CD4-positive, alpha-beta T cell (primary cell): ENCODE measurements at regions not wholly inside any gene's neighbourhood (a gene's known extent, or its start where the extent isn't known, plus 50 kb on each side); places are given as distances from the start of the nearest gene placed in this dataset.
A peak's percentile ranks its signal among the peaks of the same experiment; 100 is the strongest.
"Not testable (repeated sequence)": the region's sequence is repeated elsewhere in the genome, so short reads cannot be mapped to it uniquely, and the experiment has no call there.

ENCODE experiments used
- ATAC-seq: fragments of 200-7000 bp; cut with Tn5 transposase; one replicate; pipeline ENCODE4 v1.10.0; 2022; ENCODE audit warnings: mild to moderate bottlenecking; ENCODE audit not compliant: poor library complexity
- CTCF ChIA-PET: fragments of 350-600 bp; sonication (Branson Sonifier 250); formaldehyde crosslinking; loops from one replicate; lab custom pipeline; 2021; ENCODE audit warnings: antibody characterized with exemption, inconsistent platforms; lab: Charles Lee
- POLR2A ChIA-PET: fragments of 350-600 bp; sonication (Branson Sonifier 250); formaldehyde crosslinking; loops from one replicate; lab custom pipeline; 2021; ENCODE audit warnings: antibody characterized with exemption, inconsistent platforms; lab: Charles Lee
- DNase-seq, 14 experiments: peaks; one replicate each; pipeline ENCODE4 v3.0.0-alpha.2; 2013 to 2020; ENCODE audit warnings: mixed read lengths in 2 of 14
- H3K27ac ChIP-seq, 2 donors: one replicate each; pipeline versions ENCODE4 v1.5.1 to v1.7.0; 2013; ENCODE audit warnings: low read length in 2 of 2, low read depth in 1 of 2, mild to moderate bottlenecking in 1 of 2
- H3K27me3 ChIP-seq, 2 experiments: 1 replicate in 1 of 2; 2 replicates in 1 of 2; pipeline versions ENCODE4 v1.6.1 to v1.7.0; 2013; ENCODE audit warnings: low read length in 2 of 2, control low read depth in 1 of 2, mild to moderate bottlenecking in 1 of 2, moderate library complexity in 1 of 2; ENCODE audit not compliant: insufficient read depth in 2 of 2, control insufficient read depth in 1 of 2
- H3K36me3 ChIP-seq: one replicate; pipeline ENCODE4 v1.6.1; 2013; ENCODE audit warnings: low read length, control low read depth; ENCODE audit not compliant: insufficient read depth
- H3K4me1 ChIP-seq: one replicate; pipeline ENCODE4 v1.6.1; 2013; ENCODE audit warnings: low read length, control low read depth; ENCODE audit not compliant: insufficient read depth
- H3K4me3 ChIP-seq: one replicate; pipeline ENCODE4 v1.5.1; 2013; ENCODE audit warnings: mild to moderate bottlenecking, low read length, moderate library complexity
- H3K9me3 ChIP-seq, 2 experiments: 1 replicate in 1 of 2; 2 replicates in 1 of 2; pipeline versions ENCODE4 v1.6.1 to v1.7.0; 2013; ENCODE audit warnings: low read length in 2 of 2, mild to moderate bottlenecking in 2 of 2, control low read depth in 1 of 2, moderate library complexity in 1 of 2; ENCODE audit not compliant: control insufficient read depth in 1 of 2, insufficient read depth in 1 of 2
- H3K27ac Mint-ChIP-seq: one replicate; pipeline ENCODE4 v1.8.0; 2020; ENCODE audit warnings: mixed read lengths
- H3K27me3 Mint-ChIP-seq: one replicate; pipeline ENCODE4 v1.8.0; 2021; ENCODE audit warnings: mixed read lengths
- H3K36me3 Mint-ChIP-seq: one replicate; pipeline ENCODE4 v1.8.0; 2021; ENCODE audit warnings: low read depth, mixed read lengths
- H3K4me1 Mint-ChIP-seq: one replicate; pipeline ENCODE4 v1.8.0; 2021; ENCODE audit warnings: low read depth, mixed read lengths
- H3K4me3 Mint-ChIP-seq: one replicate; pipeline ENCODE4 v1.8.0; 2020; ENCODE audit warnings: mild to moderate bottlenecking, mixed read lengths
- H3K9me3 Mint-ChIP-seq: one replicate; pipeline ENCODE4 v1.8.0; 2020; ENCODE audit warnings: mixed read lengths
- intact Hi-C, 2 experiments: fragments of 100-400 bp; cut with DNase I in 1 of 2; cut with micrococcal nuclease in 1 of 2; formaldehyde crosslinking; loops; one replicate each; pipeline versions ENCODE4 v1.15.1 to v1.9.0; 2023 to 2025; cut with DNase I, micrococcal nuclease
- TF ChIP-seq, protein P1 (sequence below): fragments of 200-600 bp; IDR thresholded peaks from one replicate; pipeline ENCODE4 v1.8.0; 2022; ENCODE audit warnings: antibody characterized with exemption, mild to moderate bottlenecking

DNA sequence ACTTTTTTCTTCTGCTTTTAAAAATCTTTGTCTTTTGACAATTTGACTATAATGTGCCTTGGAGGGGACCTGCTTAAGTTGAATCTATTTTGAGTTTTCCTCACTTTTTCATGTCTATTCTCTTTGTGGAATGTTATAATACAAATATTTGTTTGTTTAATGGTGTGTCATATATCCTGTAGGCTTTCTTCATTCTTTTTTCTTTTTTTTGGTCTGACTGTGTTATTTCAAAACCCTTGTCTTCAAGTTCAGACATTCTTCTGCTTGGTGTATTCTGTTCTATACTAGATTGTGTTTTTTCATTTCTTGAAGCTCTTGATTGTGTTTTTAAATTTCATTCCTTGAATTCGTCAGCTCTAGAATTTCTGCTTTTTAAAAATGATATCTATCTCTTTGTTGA lies 228.2 kb downstream of the STK31 start:
- no peaks in the 10 kb centered on the region for H3K4me1 Mint-ChIP-seq
- H3K4me3 Mint-ChIP-seq, result no peak overlapping the region
- Histone ChIP-seq H3K4me1 (no peaks in the 10 kb centered on the region), H3K9me3 (no peaks in the 10 kb centered on the region), H3K36me3 (no peaks in the 10 kb centered on the region), H3K27ac (no peak overlapping the region), H3K4me3 (no peak overlapping the region), H3K27me3 (no peaks in the 10 kb centered on the region)
- ChIA-PET POLR2A (no interaction called here), CTCF (no interaction called here)
- TF ChIP-seq, protein P1, sequence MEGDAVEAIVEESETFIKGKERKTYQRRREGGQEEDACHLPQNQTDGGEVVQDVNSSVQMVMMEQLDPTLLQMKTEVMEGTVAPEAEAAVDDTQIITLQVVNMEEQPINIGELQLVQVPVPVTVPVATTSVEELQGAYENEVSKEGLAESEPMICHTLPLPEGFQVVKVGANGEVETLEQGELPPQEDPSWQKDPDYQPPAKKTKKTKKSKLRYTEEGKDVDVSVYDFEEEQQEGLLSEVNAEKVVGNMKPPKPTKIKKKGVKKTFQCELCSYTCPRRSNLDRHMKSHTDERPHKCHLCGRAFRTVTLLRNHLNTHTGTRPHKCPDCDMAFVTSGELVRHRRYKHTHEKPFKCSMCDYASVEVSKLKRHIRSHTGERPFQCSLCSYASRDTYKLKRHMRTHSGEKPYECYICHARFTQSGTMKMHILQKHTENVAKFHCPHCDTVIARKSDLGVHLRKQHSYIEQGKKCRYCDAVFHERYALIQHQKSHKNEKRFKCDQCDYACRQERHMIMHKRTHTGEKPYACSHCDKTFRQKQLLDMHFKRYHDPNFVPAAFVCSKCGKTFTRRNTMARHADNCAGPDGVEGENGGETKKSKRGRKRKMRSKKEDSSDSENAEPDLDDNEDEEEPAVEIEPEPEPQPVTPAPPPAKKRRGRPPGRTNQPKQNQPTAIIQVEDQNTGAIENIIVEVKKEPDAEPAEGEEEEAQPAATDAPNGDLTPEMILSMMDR, result no peak
- H3K27me3 Mint-ChIP-seq, result peaks cover 28% of the 10 kb centered on the region
- no peak for DNase-seq
- H3K36me3 Mint-ChIP-seq, result no peaks in the 10 kb centered on the region
- H3K27ac Mint-ChIP-seq, result no peak overlapping the region
- intact Hi-C loops, result no loop called here
- H3K9me3 Mint-ChIP-seq, result no peaks in the 10 kb centered on the region
- no peak for ATAC-seq

DNA sequence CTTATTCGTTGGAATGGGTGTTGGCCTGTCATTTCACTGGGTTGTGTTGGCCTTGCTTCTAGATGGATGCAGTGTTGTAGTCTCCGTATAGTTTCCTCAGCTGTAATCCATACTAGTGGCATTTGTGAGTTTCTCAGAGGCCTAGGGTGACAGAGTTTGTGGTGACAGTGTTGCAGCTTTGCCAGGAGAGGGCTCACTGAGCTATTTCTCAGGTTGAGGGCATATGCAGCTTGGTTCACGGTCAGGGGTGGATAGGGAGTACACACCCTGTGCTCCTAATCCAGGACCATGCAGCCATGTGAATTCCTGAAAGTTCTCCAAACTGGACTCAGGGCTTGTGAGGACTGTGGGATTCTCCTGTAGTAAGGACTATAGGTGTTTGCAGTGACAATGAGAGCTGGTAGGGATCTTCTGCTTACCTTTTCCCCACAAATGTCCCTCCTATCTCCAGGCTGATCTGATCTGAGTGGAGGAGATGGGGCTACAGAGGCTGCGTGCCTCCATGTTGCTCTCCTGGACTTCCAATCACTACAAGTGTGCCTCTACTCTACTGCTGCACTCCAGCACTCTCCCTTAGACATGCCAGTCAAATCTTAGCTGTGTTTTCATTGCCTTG lies 229.0 kb downstream of the STK31 start:
- ATAC-seq, result no peak
- ChIA-PET POLR2A (no interaction called here), CTCF (no interaction called here)
- no peaks in the 10 kb centered on the region for H3K4me1 ChIP-seq
- H3K36me3 Mint-ChIP-seq, result no peaks in the 10 kb centered on the region
- DNase-seq, result peak in 3 of 14 experiments; percentile 2 to 8 (median 6)
- H3K9me3 Mint-ChIP-seq, result no peaks in the 10 kb centered on the region
- no peak overlapping the region for H3K27ac Mint-ChIP-seq
- peaks cover 0 to 6% of the 10 kb centered on the region in 2 experiments for H3K9me3 ChIP-seq
- H3K27me3 ChIP-seq, result peaks cover 0 to under 1% of the 10 kb centered on the region in 2 experiments
- H3K4me3 ChIP-seq, result no peak overlapping the region
- H3K4me3 Mint-ChIP-seq, result no peak overlapping the region
- H3K36me3 ChIP-seq, result no peaks in the 10 kb centered on the region
- TF ChIP-seq, protein P1, result no peak
- H3K27me3 Mint-ChIP-seq, result peaks cover 28% of the 10 kb centered on the region
- H3K4me1 Mint-ChIP-seq, result no peaks in the 10 kb centered on the region
- intact Hi-C loops, result no loop called here
- H3K27ac ChIP-seq, result no peak overlapping the region

DNA sequence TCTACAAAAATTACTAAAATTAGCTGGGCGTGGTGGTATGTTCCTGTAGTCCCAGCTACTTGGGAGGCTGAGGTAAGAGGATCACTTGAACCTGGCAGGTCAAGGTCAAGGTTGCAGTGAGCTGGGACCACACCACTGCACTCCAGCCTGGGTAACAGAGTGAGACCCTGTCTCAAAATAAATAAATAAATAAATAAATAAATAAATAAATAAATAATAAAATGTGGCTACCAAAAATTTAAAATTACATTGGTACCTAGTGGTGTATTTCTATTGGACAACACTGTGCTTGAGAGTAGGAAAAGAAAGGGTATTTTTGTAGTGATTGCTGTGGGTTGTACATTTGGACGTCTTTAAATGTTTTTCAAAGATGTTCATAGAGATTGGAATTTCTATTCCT lies 229.7 kb downstream of the STK31 start:
- H3K27ac ChIP-seq, H3K4me1 ChIP-seq, H3K36me3 Mint-ChIP-seq, intact Hi-C loops, H3K4me3 Mint-ChIP-seq, H3K4me3 ChIP-seq, H3K4me1 Mint-ChIP-seq, H3K9me3 Mint-ChIP-seq, H3K9me3 ChIP-seq, CTCF ChIA-PET, POLR2A ChIA-PET, H3K36me3 ChIP-seq, ATAC-seq, H3K27me3 ChIP-seq, DNase-seq, H3K27ac Mint-ChIP-seq: not testable (repeated sequence)
- peaks cover 33% of the 10 kb centered on the region for H3K27me3 Mint-ChIP-seq

DNA sequence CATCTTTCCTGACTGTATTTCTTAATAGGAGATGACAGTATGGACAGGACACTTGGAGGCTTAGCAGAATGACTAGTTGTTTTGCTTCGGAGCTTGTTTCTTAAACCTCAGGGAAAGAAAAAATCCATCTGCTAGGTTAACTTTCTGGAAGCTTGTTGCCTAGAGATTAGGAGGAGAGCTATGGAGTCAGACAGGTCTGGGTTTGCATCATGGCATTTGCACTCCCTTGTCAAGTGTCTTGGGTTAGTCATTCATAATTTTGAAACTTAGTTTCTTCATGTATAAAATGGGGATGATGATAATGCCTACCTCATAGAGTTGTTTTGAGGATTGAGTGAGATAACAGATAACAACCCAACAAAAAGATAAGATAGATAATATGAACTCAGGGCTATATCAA lies 231.5 kb downstream of the STK31 start:
- Histone ChIP-seq H3K36me3 (no peaks in the 10 kb centered on the region), H3K9me3 (peaks cover 3 to 9% of the 10 kb centered on the region in 2 experiments), H3K4me1 (no peaks in the 10 kb centered on the region), H3K4me3 (no peak overlapping the region), H3K27me3 (peaks cover 0 to 4% of the 10 kb centered on the region in 2 experiments), H3K27ac (no peak overlapping the region)
- intact Hi-C loops, result no loop called here
- TF ChIP-seq, protein P1, result no peak
- peaks cover 42% of the 10 kb centered on the region for H3K27me3 Mint-ChIP-seq
- ATAC-seq (no peak), DNase-seq (no peak)
- H3K4me1 Mint-ChIP-seq, result no peaks in the 10 kb centered on the region
- ChIA-PET POLR2A (no interaction called here), CTCF (no interaction called here)
- no peak overlapping the region for H3K4me3 Mint-ChIP-seq
- H3K36me3 Mint-ChIP-seq, result no peaks in the 10 kb centered on the region
- no peak overlapping the region for H3K27ac Mint-ChIP-seq
- H3K9me3 Mint-ChIP-seq, result peaks cover 6% of the 10 kb centered on the region
